CD4-positive, alpha-beta T cell (primary cell): ENCODE measurements at regions not wholly inside any gene's neighbourhood (a gene's known extent, or its start where the extent isn't known, plus 50 kb on each side); places are given as distances from the start of the nearest gene placed in this dataset.

ENCODE experiments used
- ATAC-seq: fragments of 200-7000 bp; cut with Tn5 transposase; one replicate; pipeline ENCODE4 v1.10.0; 2022; ENCODE audit warnings: mild to moderate bottlenecking; ENCODE audit not compliant: poor library complexity
- CTCF ChIA-PET: fragments of 350-600 bp; sonication (Branson Sonifier 250); formaldehyde crosslinking; loops from one replicate; lab custom pipeline; 2021; ENCODE audit warnings: antibody characterized with exemption, inconsistent platforms; lab: Charles Lee
- POLR2A ChIA-PET: fragments of 350-600 bp; sonication (Branson Sonifier 250); formaldehyde crosslinking; loops from one replicate; lab custom pipeline; 2021; ENCODE audit warnings: antibody characterized with exemption, inconsistent platforms; lab: Charles Lee
- DNase-seq, 14 experiments: peaks; one replicate each; pipeline ENCODE4 v3.0.0-alpha.2; 2013 to 2020; ENCODE audit warnings: mixed read lengths in 2 of 14
- H3K27ac ChIP-seq, 2 donors: one replicate each; pipeline versions ENCODE4 v1.5.1 to v1.7.0; 2013; ENCODE audit warnings: low read length in 2 of 2, low read depth in 1 of 2, mild to moderate bottlenecking in 1 of 2
- H3K27me3 ChIP-seq, 2 experiments: 1 replicate in 1 of 2; 2 replicates in 1 of 2; pipeline versions ENCODE4 v1.6.1 to v1.7.0; 2013; ENCODE audit warnings: low read length in 2 of 2, control low read depth in 1 of 2, mild to moderate bottlenecking in 1 of 2, moderate library complexity in 1 of 2; ENCODE audit not compliant: insufficient read depth in 2 of 2, control insufficient read depth in 1 of 2
- H3K36me3 ChIP-seq: one replicate; pipeline ENCODE4 v1.6.1; 2013; ENCODE audit warnings: low read length, control low read depth; ENCODE audit not compliant: insufficient read depth
- H3K4me1 ChIP-seq: one replicate; pipeline ENCODE4 v1.6.1; 2013; ENCODE audit warnings: low read length, control low read depth; ENCODE audit not compliant: insufficient read depth
- H3K4me3 ChIP-seq: one replicate; pipeline ENCODE4 v1.5.1; 2013; ENCODE audit warnings: mild to moderate bottlenecking, low read length, moderate library complexity
- H3K9me3 ChIP-seq, 2 experiments: 1 replicate in 1 of 2; 2 replicates in 1 of 2; pipeline versions ENCODE4 v1.6.1 to v1.7.0; 2013; ENCODE audit warnings: low read length in 2 of 2, mild to moderate bottlenecking in 2 of 2, control low read depth in 1 of 2, moderate library complexity in 1 of 2; ENCODE audit not compliant: control insufficient read depth in 1 of 2, insufficient read depth in 1 of 2
- H3K27ac Mint-ChIP-seq: one replicate; pipeline ENCODE4 v1.8.0; 2020; ENCODE audit warnings: mixed read lengths
- H3K27me3 Mint-ChIP-seq: one replicate; pipeline ENCODE4 v1.8.0; 2021; ENCODE audit warnings: mixed read lengths
- H3K36me3 Mint-ChIP-seq: one replicate; pipeline ENCODE4 v1.8.0; 2021; ENCODE audit warnings: low read depth, mixed read lengths
- H3K4me1 Mint-ChIP-seq: one replicate; pipeline ENCODE4 v1.8.0; 2021; ENCODE audit warnings: low read depth, mixed read lengths
- H3K4me3 Mint-ChIP-seq: one replicate; pipeline ENCODE4 v1.8.0; 2020; ENCODE audit warnings: mild to moderate bottlenecking, mixed read lengths
- H3K9me3 Mint-ChIP-seq: one replicate; pipeline ENCODE4 v1.8.0; 2020; ENCODE audit warnings: mixed read lengths
- CTCF ChIP-seq: fragments of 200-600 bp; IDR thresholded peaks from one replicate; pipeline ENCODE4 v1.8.0; 2022; ENCODE audit warnings: antibody characterized with exemption, mild to moderate bottlenecking
- intact Hi-C, 2 experiments: fragments of 100-400 bp; cut with DNase I in 1 of 2; cut with micrococcal nuclease in 1 of 2; formaldehyde crosslinking; loops; one replicate each; pipeline versions ENCODE4 v1.15.1 to v1.9.0; 2023 to 2025; cut with DNase I, micrococcal nuclease

- no peak overlapping the region for H3K27ac ChIP-seq
- no peaks in the 10 kb centered on the region for H3K36me3 ChIP-seq
- H3K9me3 ChIP-seq = no peaks in the 10 kb centered on the region
- H3K4me3 ChIP-seq = no peak overlapping the region
- ChIA-PET POLR2A (no interaction called here), CTCF (no interaction called here)
- intact Hi-C loops = no loop called here
- H3K36me3 Mint-ChIP-seq = no peaks in the 10 kb centered on the region
- no peak for DNase-seq
- no peak for TF ChIP-seq CTCF
- no peak for ATAC-seq
- H3K4me1 ChIP-seq = no peaks in the 10 kb centered on the region
- H3K27me3 ChIP-seq = no peaks in the 10 kb centered on the region
- no peak overlapping the region for H3K27ac Mint-ChIP-seq
- no peak overlapping the region for H3K4me3 Mint-ChIP-seq
- no peaks in the 10 kb centered on the region for H3K27me3 Mint-ChIP-seq
- no peaks in the 10 kb centered on the region for H3K9me3 Mint-ChIP-seq
- H3K4me1 Mint-ChIP-seq = no peaks in the 10 kb centered on the region
Measured at GRCh38 chr6:114418304-114418972, 75.6 kb upstream of the HS3ST5 start.

GRCh38 chr6:114407426-114408035 lies 64.7 kb upstream of the HS3ST5 start:
- Mint-ChIP-seq H3K27me3 (no peaks in the 10 kb centered on the region), H3K27ac (no peak overlapping the region), H3K36me3 (no peaks in the 10 kb centered on the region), H3K9me3 (no peaks in the 10 kb centered on the region), H3K4me3 (no peak overlapping the region), H3K4me1 (no peaks in the 10 kb centered on the region)
- Histone ChIP-seq H3K36me3 (no peaks in the 10 kb centered on the region), H3K27me3 (no peaks in the 10 kb centered on the region), H3K4me1 (no peaks in the 10 kb centered on the region), H3K9me3 (no peaks in the 10 kb centered on the region), H3K27ac (no peak overlapping the region), H3K4me3 (no peak overlapping the region)
- ChIA-PET CTCF (no interaction called here), POLR2A (no interaction called here)
- ATAC-seq (no peak), DNase-seq (no peak)
- TF ChIP-seq CTCF = no peak
- intact Hi-C loops = no loop called here

GRCh38 chr6:114404339-114404955 lies 61.6 kb upstream of the HS3ST5 start:
- Histone ChIP-seq H3K36me3 (no peaks in the 10 kb centered on the region), H3K27ac (no peak overlapping the region), H3K27me3 (no peaks in the 10 kb centered on the region), H3K4me3 (no peak overlapping the region), H3K9me3 (no peaks in the 10 kb centered on the region), H3K4me1 (no peaks in the 10 kb centered on the region)
- DNase-seq (no peak), ATAC-seq (no peak)
- POLR2A ChIA-PET = no interaction called here
- Mint-ChIP-seq H3K27me3 (no peaks in the 10 kb centered on the region), H3K4me1 (no peaks in the 10 kb centered on the region), H3K36me3 (no peaks in the 10 kb centered on the region), H3K9me3 (no peaks in the 10 kb centered on the region), H3K27ac (no peak overlapping the region), H3K4me3 (no peak overlapping the region)
- TF ChIP-seq CTCF = no peak
- intact Hi-C loops = no loop called here
- CTCF ChIA-PET = no interaction called here
